HepG2 (cell line): ENCODE measurements at regions not wholly inside any gene's neighbourhood (a gene's known extent, or its start where the extent isn't known, plus 50 kb on each side); places are given as distances from the start of the nearest gene placed in this dataset.

Experiments
- ATAC-seq: fragments of 200-7000 bp; cut with Tn5 transposase; 3 replicates; pipeline ENCODE4 v1.9.1; 2020; ENCODE audit warnings: mild to moderate bottlenecking, moderate library complexity
- BruUV-seq: library from RNA; stranded (reverse); fragments of 400-500 nt; replicated peaks from 2 replicates; lab custom pipeline; 2021; lab: Mats Ljungman, UMichigan
- CTCF ChIA-PET: fragments of 300-600 bp; formaldehyde crosslinking; extraction: SDS; loops from one replicate; lab custom pipeline; 2021; ENCODE audit warnings: low total read pairs, inconsistent platforms, low intra/inter-chr PET ratio; lab: Yijun Ruan, JAX
- POLR2A ChIA-PET: fragments of 350-600 bp; sonication (Branson Sonifier 250); formaldehyde crosslinking; loops from one replicate; lab custom pipeline; 2020; ENCODE audit warnings: antibody characterized with exemption, inconsistent platforms; lab: Yijun Ruan, JAX
- DNase-seq: peaks from one replicate; pipeline ENCODE4 v3.0.0-alpha.2; 2015; ENCODE audit warnings: low spot score
- FAIRE-seq: peaks from 3 replicates; lab custom pipeline; 2011; peaks lifted over from hg19 to GRCh38; lab: Jason Lieb, UNC
- H2AFZ ChIP-seq: one replicate; pipeline ENCODE4 v1.6.1; 2011; ENCODE audit warnings: low read length, inconsistent platforms
- H3K27ac ChIP-seq: fragments of 300-600 bp; 3 replicates; pipeline ENCODE4 v1.8.0; 2011; ENCODE audit warnings: mixed run types, mild to moderate bottlenecking, mixed read lengths, low read length, inconsistent platforms; ENCODE audit not compliant: insufficient read depth; ENCODE audit errors: extremely low read length
- H3K27me3 ChIP-seq, 2 experiments: fragments of 200-600 bp in 1 of 2; 2 replicates in 1 of 2; 3 replicates in 1 of 2; pipeline versions ENCODE4 v1.6.0 to v1.8.0; 2011; ENCODE audit warnings: low read length in 2 of 2, mild to moderate bottlenecking in 2 of 2, moderate library complexity in 2 of 2, inconsistent platforms in 1 of 2; ENCODE audit not compliant: insufficient read depth in 2 of 2, control insufficient read depth in 1 of 2
- H3K36me3 ChIP-seq, 2 experiments: fragments of 200-600 bp in 1 of 2; replicated peaks in 1 of 2; 2 replicates in 1 of 2; 3 replicates in 1 of 2; pipeline versions ENCODE4 v1.5.1 to v1.8.0; 2011; ENCODE audit warnings: low read length in 2 of 2, inconsistent platforms in 1 of 2; ENCODE audit not compliant: insufficient read depth in 2 of 2, control insufficient read depth in 1 of 2
- H3K4me1 ChIP-seq: 2 replicates; pipeline ENCODE4 v1.5.1; 2012; ENCODE audit warnings: low read length, inconsistent platforms; ENCODE audit not compliant: insufficient read depth
- H3K4me2 ChIP-seq: 2 replicates; pipeline ENCODE4 v1.6.0; 2011; ENCODE audit warnings: low read depth, low read length, inconsistent platforms
- H3K4me3 ChIP-seq, 3 experiments: fragments of 200-600 bp in 1 of 3; sonication (generic), shearing (Covaris generic) in 1 of 3; replicated peaks in 1 of 3; 2 replicates each; pipeline ENCODE4 v1.5.1; 2011 to 2016; ENCODE audit warnings: low read length in 3 of 3, inconsistent platforms in 2 of 3, low read depth in 2 of 3, mild to moderate bottlenecking in 2 of 3, control low read depth in 1 of 3, mixed read lengths in 1 of 3; ENCODE audit not compliant: insufficient read depth in 1 of 3
- H3K79me2 ChIP-seq: one replicate; pipeline ENCODE4 v1.6.1; 2011; ENCODE audit warnings: low read length, inconsistent platforms; ENCODE audit not compliant: insufficient read depth
- H3K9ac ChIP-seq: 2 replicates; pipeline ENCODE4 v1.6.0; 2011; ENCODE audit warnings: mild to moderate bottlenecking, low read depth, low read length, inconsistent platforms; ENCODE audit not compliant: insufficient read depth
- H3K9me3 ChIP-seq: 2 replicates; pipeline ENCODE4 v1.5.1; 2012; ENCODE audit warnings: mild to moderate bottlenecking, low read length
- H4K20me1 ChIP-seq: 2 replicates; pipeline ENCODE4 v1.6.0; 2011; ENCODE audit warnings: inconsistent platforms, mild to moderate bottlenecking, low read length, moderate library complexity; ENCODE audit not compliant: insufficient read depth
- ARID5B ChIP-seq: IDR thresholded peaks from 2 replicates; pipeline ENCODE4 v1.4.0; 2020; ENCODE audit warnings: mild to moderate bottlenecking, missing genetic modification reagents
- ERF ChIP-seq: IDR thresholded peaks from 2 replicates; pipeline ENCODE4 v1.6.1; 2018; ENCODE audit warnings: missing biosample characterization, missing genetic modification reagents
- KLF13 ChIP-seq: sonication (generic); formaldehyde crosslinking; IDR thresholded peaks from 2 replicates; pipeline ENCODE4 v1.4.0; 2020; ENCODE audit warnings: mild to moderate bottlenecking, missing genetic modification reagents
- MXD4 ChIP-seq: IDR thresholded peaks from 2 replicates; pipeline ENCODE4 v1.6.1; 2016; ENCODE audit warnings: mild to moderate bottlenecking, missing biosample characterization, missing genetic modification reagents
- NAIF1 ChIP-seq: sonication (generic); formaldehyde crosslinking; IDR thresholded peaks from 2 replicates; pipeline ENCODE4 v1.5.0; 2020; ENCODE audit warnings: mild to moderate bottlenecking, missing genetic modification reagents, borderline replicate concordance
- PAF1 ChIP-seq: IDR thresholded peaks from 2 replicates; pipeline ENCODE4 v1.6.1; 2016; ENCODE audit warnings: missing genetic modification reagents, missing compliant biosample characterization
- SMAD3 ChIP-seq: sonication (generic); formaldehyde crosslinking; IDR thresholded peaks from 2 replicates; pipeline ENCODE4 v1.4.0; 2020; ENCODE audit warnings: missing genetic modification reagents
- SPEN ChIP-seq: sonication (generic); formaldehyde crosslinking; IDR thresholded peaks from 2 replicates; pipeline ENCODE4 v1.5.1; 2020; ENCODE audit warnings: low read depth, mild to moderate bottlenecking, missing genetic modification reagents
- THYN1 ChIP-seq: sonication (generic); formaldehyde crosslinking; IDR thresholded peaks from 2 replicates; pipeline ENCODE4 v1.8.1; 2023; ENCODE audit warnings: low read depth, mild to moderate bottlenecking, moderate library complexity, missing genetic modification reagents, borderline replicate concordance
- ZNF101 ChIP-seq: sonication (generic); formaldehyde crosslinking; IDR thresholded peaks from 2 replicates; pipeline ENCODE4 v1.4.0; 2020; ENCODE audit warnings: mild to moderate bottlenecking, low read depth, missing genetic modification reagents, borderline replicate concordance
- ZNF296 ChIP-seq: sonication (generic); formaldehyde crosslinking; conservative IDR thresholded peaks from 2 replicates; pipeline ENCODE4 v1.5.0; 2020; ENCODE audit warnings: mild to moderate bottlenecking, missing genetic modification reagents
- WGBS: methylation state at CpG from one replicate; pipeline ENCODE4 v1.1.6; 2017; ENCODE audit warnings: low lambda C conversion rate; 5-methylcytosine and 5-hydroxymethylcytosine counted together
- in situ Hi-C: cut with HindIII; loops from 2 replicates; pipeline ENCODE4 v1.10.0; 2017; ENCODE audit warnings: low pct_unique_long_range_greater_than_20kb; ENCODE audit not compliant: extremely low pct_ligation_motif_present
- intact Hi-C: fragments of 100-400 bp; cut with micrococcal nuclease; formaldehyde crosslinking; loops from one replicate; pipeline ENCODE4 v1.10.0; 2022; ENCODE audit not compliant: unreplicated experiment
- TF ChIP-seq, protein P1 (sequence below): sonication (generic); formaldehyde crosslinking; IDR thresholded peaks from 2 replicates; pipeline ENCODE4 v1.5.0; 2020; ENCODE audit warnings: mild to moderate bottlenecking, missing genetic modification reagents, borderline replicate concordance
- TF ChIP-seq, protein P2 (sequence below): sonication (generic); formaldehyde crosslinking; IDR thresholded peaks from 2 replicates; pipeline ENCODE4 v1.4.0; 2020; ENCODE audit warnings: mild to moderate bottlenecking, missing genetic modification reagents

DNA sequence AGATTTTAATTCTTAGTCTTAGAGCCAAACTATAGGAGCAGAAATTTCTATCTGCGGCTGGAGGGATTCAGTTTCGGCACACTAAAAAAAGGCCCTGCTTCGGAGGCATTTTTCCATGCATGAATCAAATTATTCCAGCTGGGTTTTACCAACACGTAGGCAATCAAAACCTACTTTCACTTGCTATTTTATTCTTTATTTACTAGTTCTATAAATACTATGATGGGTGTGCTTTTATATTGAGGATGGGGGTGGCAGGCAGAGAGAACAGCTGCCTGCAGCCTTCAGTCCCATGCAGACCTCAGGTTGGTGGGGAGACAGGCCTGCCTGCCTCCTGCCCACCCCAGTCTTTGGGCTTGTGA is 609.8 kb downstream of the BCOR start:
- Histone ChIP-seq H4K20me1 (no peaks in the 10 kb centered on the region), H3K4me3 (no peak overlapping the region), H3K27me3 (no peaks in the 10 kb centered on the region), H3K36me3 (no peaks in the 10 kb centered on the region), H3K9ac (no peak overlapping the region), H3K27ac (no peak overlapping the region), H3K4me2 (no peak overlapping the region), H3K79me2 (no peaks in the 10 kb centered on the region), H2AFZ (no peak overlapping the region), H3K4me1 (no peaks in the 10 kb centered on the region), H3K9me3 (no peaks in the 10 kb centered on the region)
- ATAC-seq (no peak), DNase-seq (no peak), FAIRE-seq (no peak)
- ChIA-PET CTCF (no interaction called here), POLR2A (no interaction called here)
- intact Hi-C loops (no loop called here), in situ Hi-C loops (no loop called here)
- WGBS, result 79% methylated on average over 4 of the region's 4 CpGs
- BruUV-seq, result no TSS peak
- TF ChIP-seq ZNF296 (no peak), ZNF101 (CRISPR knock-in tag) (no peak), ERF (CRISPR knock-in tag) (no peak), NAIF1 (CRISPR knock-in tag) (no peak), KLF13 (CRISPR knock-in tag) (no peak), ARID5B (CRISPR knock-in tag) (no peak), THYN1 (CRISPR knock-in tag) (no peak), SPEN (CRISPR knock-in tag) (no peak), SMAD3 (CRISPR knock-in tag) (no peak), MXD4 (no peak), PAF1 (no peak)
- TF ChIP-seq, protein P1, sequence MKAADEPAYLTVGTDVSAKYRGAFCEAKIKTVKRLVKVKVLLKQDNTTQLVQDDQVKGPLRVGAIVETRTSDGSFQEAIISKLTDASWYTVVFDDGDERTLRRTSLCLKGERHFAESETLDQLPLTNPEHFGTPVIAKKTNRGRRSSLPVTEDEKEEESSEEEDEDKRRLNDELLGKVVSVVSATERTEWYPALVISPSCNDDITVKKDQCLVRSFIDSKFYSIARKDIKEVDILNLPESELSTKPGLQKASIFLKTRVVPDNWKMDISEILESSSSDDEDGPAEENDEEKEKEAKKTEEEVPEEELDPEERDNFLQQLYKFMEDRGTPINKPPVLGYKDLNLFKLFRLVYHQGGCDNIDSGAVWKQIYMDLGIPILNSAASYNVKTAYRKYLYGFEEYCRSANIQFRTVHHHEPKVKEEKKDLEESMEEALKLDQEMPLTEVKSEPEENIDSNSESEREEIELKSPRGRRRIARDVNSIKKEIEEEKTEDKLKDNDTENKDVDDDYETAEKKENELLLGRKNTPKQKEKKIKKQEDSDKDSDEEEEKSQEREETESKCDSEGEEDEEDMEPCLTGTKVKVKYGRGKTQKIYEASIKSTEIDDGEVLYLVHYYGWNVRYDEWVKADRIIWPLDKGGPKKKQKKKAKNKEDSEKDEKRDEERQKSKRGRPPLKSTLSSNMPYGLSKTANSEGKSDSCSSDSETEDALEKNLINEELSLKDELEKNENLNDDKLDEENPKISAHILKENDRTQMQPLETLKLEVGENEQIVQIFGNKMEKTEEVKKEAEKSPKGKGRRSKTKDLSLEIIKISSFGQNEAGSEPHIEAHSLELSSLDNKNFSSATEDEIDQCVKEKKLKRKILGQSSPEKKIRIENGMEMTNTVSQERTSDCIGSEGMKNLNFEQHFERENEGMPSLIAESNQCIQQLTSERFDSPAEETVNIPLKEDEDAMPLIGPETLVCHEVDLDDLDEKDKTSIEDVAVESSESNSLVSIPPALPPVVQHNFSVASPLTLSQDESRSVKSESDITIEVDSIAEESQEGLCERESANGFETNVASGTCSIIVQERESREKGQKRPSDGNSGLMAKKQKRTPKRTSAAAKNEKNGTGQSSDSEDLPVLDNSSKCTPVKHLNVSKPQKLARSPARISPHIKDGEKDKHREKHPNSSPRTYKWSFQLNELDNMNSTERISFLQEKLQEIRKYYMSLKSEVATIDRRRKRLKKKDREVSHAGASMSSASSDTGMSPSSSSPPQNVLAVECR, result no peak
- TF ChIP-seq, protein P2, sequence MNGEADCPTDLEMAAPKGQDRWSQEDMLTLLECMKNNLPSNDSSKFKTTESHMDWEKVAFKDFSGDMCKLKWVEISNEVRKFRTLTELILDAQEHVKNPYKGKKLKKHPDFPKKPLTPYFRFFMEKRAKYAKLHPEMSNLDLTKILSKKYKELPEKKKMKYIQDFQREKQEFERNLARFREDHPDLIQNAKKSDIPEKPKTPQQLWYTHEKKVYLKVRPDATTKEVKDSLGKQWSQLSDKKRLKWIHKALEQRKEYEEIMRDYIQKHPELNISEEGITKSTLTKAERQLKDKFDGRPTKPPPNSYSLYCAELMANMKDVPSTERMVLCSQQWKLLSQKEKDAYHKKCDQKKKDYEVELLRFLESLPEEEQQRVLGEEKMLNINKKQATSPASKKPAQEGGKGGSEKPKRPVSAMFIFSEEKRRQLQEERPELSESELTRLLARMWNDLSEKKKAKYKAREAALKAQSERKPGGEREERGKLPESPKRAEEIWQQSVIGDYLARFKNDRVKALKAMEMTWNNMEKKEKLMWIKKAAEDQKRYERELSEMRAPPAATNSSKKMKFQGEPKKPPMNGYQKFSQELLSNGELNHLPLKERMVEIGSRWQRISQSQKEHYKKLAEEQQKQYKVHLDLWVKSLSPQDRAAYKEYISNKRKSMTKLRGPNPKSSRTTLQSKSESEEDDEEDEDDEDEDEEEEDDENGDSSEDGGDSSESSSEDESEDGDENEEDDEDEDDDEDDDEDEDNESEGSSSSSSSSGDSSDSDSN (CRISPR knock-in tag), result no peak
